Duodenal mucosa (tissue), 2 donors: ENCODE measurements at regions not wholly inside any gene's neighbourhood (a gene's known extent, or its start where the extent isn't known, plus 50 kb on each side); places are given as distances from the start of the nearest gene placed in this dataset.

ENCODE experiments used
- H3K27ac ChIP-seq: one replicate; pipeline ENCODE4 v1.7.0; 2013; ENCODE audit warnings: low read depth, low read length
- H3K27me3 ChIP-seq, 2 donors: one replicate each; pipeline ENCODE4 v1.7.0; 2013; ENCODE audit warnings: low read length in 2 of 2, control low read depth in 1 of 2; ENCODE audit not compliant: insufficient read depth in 2 of 2, control insufficient read depth in 1 of 2
- H3K36me3 ChIP-seq, 2 donors: one replicate each; pipeline ENCODE4 v1.7.0; 2013; ENCODE audit warnings: low read length in 2 of 2, control low read depth in 1 of 2; ENCODE audit not compliant: insufficient read depth in 2 of 2, control insufficient read depth in 1 of 2
- H3K4me1 ChIP-seq, 2 donors: one replicate each; pipeline ENCODE4 v1.7.0; 2013; ENCODE audit warnings: low read length in 2 of 2, control low read depth in 1 of 2; ENCODE audit not compliant: insufficient read depth in 2 of 2, control insufficient read depth in 1 of 2
- H3K4me3 ChIP-seq, 2 donors: one replicate each; pipeline ENCODE4 v1.7.0; 2013; ENCODE audit warnings: low read length in 2 of 2, low read depth in 1 of 2
- H3K9ac ChIP-seq, 2 donors: one replicate each; pipeline ENCODE4 v1.7.0; 2013; ENCODE audit warnings: low read length in 2 of 2, low read depth in 1 of 2
- H3K9me3 ChIP-seq, 2 donors: one replicate each; pipeline ENCODE4 v1.7.0; 2013; ENCODE audit warnings: low read length in 2 of 2, control low read depth in 1 of 2; ENCODE audit not compliant: control insufficient read depth in 1 of 2

GRCh38 chr3:86661817-86662216, 329.1 kb downstream of the VGLL3 start:
- H3K9me3 ChIP-seq = no peaks in the 10 kb centered on the region
- no peak overlapping the region for H3K27ac ChIP-seq
- no peaks in the 10 kb centered on the region for H3K27me3 ChIP-seq
- H3K4me3 ChIP-seq = no peak overlapping the region
- H3K9ac ChIP-seq = no peak overlapping the region
- H3K4me1 ChIP-seq = no peaks in the 10 kb centered on the region
- H3K36me3 ChIP-seq = no peaks in the 10 kb centered on the region

GRCh38 chr3:86658876-86659275, 332.1 kb downstream of the VGLL3 start:
- H3K27ac ChIP-seq = no peak overlapping the region
- no peaks in the 10 kb centered on the region for H3K4me1 ChIP-seq
- H3K9ac ChIP-seq = no peak overlapping the region
- H3K4me3 ChIP-seq = no peak overlapping the region
- no peaks in the 10 kb centered on the region for H3K36me3 ChIP-seq
- no peaks in the 10 kb centered on the region for H3K9me3 ChIP-seq
- H3K27me3 ChIP-seq = no peaks in the 10 kb centered on the region

GRCh38 chr3:86654806-86655460, 336.0 kb downstream of the VGLL3 start:
- Histone ChIP-seq H3K27me3 (no peaks in the 10 kb centered on the region), H3K4me1 (no peaks in the 10 kb centered on the region), H3K4me3 (no peak overlapping the region), H3K9ac (no peak overlapping the region), H3K27ac (no peak overlapping the region), H3K36me3 (no peaks in the 10 kb centered on the region), H3K9me3 (no peaks in the 10 kb centered on the region)

GRCh38 chr3:86653661-86654205, 337.2 kb downstream of the VGLL3 start:
- Histone ChIP-seq H3K9ac (no peak overlapping the region), H3K36me3 (no peaks in the 10 kb centered on the region), H3K4me3 (no peak overlapping the region), H3K4me1 (no peaks in the 10 kb centered on the region), H3K27ac (no peak overlapping the region), H3K27me3 (no peaks in the 10 kb centered on the region), H3K9me3 (no peaks in the 10 kb centered on the region)

- no peaks in the 10 kb centered on the region for H3K27me3 ChIP-seq
- H3K4me1 ChIP-seq = no peaks in the 10 kb centered on the region
- no peak overlapping the region for H3K4me3 ChIP-seq
- H3K27ac ChIP-seq = no peak overlapping the region
- H3K9me3 ChIP-seq = no peaks in the 10 kb centered on the region
- H3K36me3 ChIP-seq = no peaks in the 10 kb centered on the region
- no peak overlapping the region for H3K9ac ChIP-seq
Observed at GRCh38 chr3:86648087-86648486, 342.9 kb downstream of the VGLL3 start.

- no peak overlapping the region for H3K9ac ChIP-seq
- no peak overlapping the region for H3K27ac ChIP-seq
- H3K4me1 ChIP-seq = no peaks in the 10 kb centered on the region
- no peaks in the 10 kb centered on the region for H3K27me3 ChIP-seq
- H3K4me3 ChIP-seq = no peak overlapping the region
- H3K9me3 ChIP-seq = peaks cover 0 to 5% of the 10 kb centered on the region in 2 donors
- no peaks in the 10 kb centered on the region for H3K36me3 ChIP-seq
Observed at GRCh38 chr3:86645756-86646155, 345.2 kb downstream of the VGLL3 start.

- Histone ChIP-seq H3K9ac (no peak overlapping the region), H3K27ac (no peak overlapping the region), H3K9me3 (peaks cover 0 to 6% of the 10 kb centered on the region in 2 donors), H3K27me3 (no peaks in the 10 kb centered on the region), H3K36me3 (no peaks in the 10 kb centered on the region), H3K4me3 (no peak overlapping the region), H3K4me1 (no peaks in the 10 kb centered on the region)
Observed at GRCh38 chr3:86634361-86634760, 356.6 kb downstream of the VGLL3 start.

GRCh38 chr3:86629511-86629910, 361.4 kb downstream of the VGLL3 start:
- H3K4me1 ChIP-seq = no peaks in the 10 kb centered on the region
- H3K4me3 ChIP-seq = no peak overlapping the region
- no peaks in the 10 kb centered on the region for H3K36me3 ChIP-seq
- no peak overlapping the region for H3K27ac ChIP-seq
- no peaks in the 10 kb centered on the region for H3K27me3 ChIP-seq
- H3K9me3 ChIP-seq = peaks cover 0 to 7% of the 10 kb centered on the region in 2 donors
- H3K9ac ChIP-seq = no peak overlapping the region

GRCh38 chr3:86624192-86624591, 366.8 kb downstream of the VGLL3 start:
- Histone ChIP-seq H3K36me3 (no peaks in the 10 kb centered on the region), H3K9ac (no peak overlapping the region), H3K4me3 (no peak overlapping the region), H3K4me1 (no peaks in the 10 kb centered on the region), H3K27ac (no peak overlapping the region), H3K27me3 (no peaks in the 10 kb centered on the region), H3K9me3 (peaks cover 0 to 7% of the 10 kb centered on the region in 2 donors)

GRCh38 chr3:86618706-86619105, 372.2 kb downstream of the VGLL3 start:
- no peaks in the 10 kb centered on the region for H3K4me1 ChIP-seq
- H3K27ac ChIP-seq = no peak overlapping the region
- H3K4me3 ChIP-seq = no peak overlapping the region
- H3K27me3 ChIP-seq = no peaks in the 10 kb centered on the region
- peaks cover 0 to 8% of the 10 kb centered on the region in 2 donors for H3K9me3 ChIP-seq
- no peak overlapping the region for H3K9ac ChIP-seq
- H3K36me3 ChIP-seq = no peaks in the 10 kb centered on the region
